Activated T-cell treated with anti-CD3 and anti-CD28 coated beads, Interleukin-2, amount 50 U/mL, for 72 hours (primary cell): ENCODE measurements at regions not wholly inside any gene's neighbourhood (a gene's known extent, or its start where the extent isn't known, plus 50 kb on each side); places are given as distances from the start of the nearest gene placed in this dataset.

Source experiments
- ATAC-seq, 2 donors: fragments of 150-1000 bp; cut with Tn5 transposase; replicated peaks in 1 of 2; 2 replicates each; pipeline ENCODE4 v1.10.0; 2021; ENCODE audit warnings: moderate library complexity in 2 of 2, mild to moderate bottlenecking in 1 of 2
- DNase-seq, 2 donors: peaks; one replicate each; pipeline ENCODE4 v3.0.0; 2021 to 2022; ENCODE audit warnings: mixed read lengths in 1 of 2
- H3K27ac Mint-ChIP-seq: one replicate; pipeline ENCODE4 v1.8.0; 2022; ENCODE audit warnings: mild to moderate bottlenecking, moderate library complexity, mixed read lengths
- H3K27me3 Mint-ChIP-seq: one replicate; pipeline ENCODE4 v1.8.0; 2022; ENCODE audit warnings: low read depth, mixed read lengths
- H3K36me3 Mint-ChIP-seq, 2 donors: one replicate each; pipeline ENCODE4 v1.8.0; 2022; ENCODE audit warnings: mixed read lengths in 2 of 2, mild to moderate bottlenecking in 1 of 2; ENCODE audit not compliant: insufficient read depth in 2 of 2
- H3K4me1 Mint-ChIP-seq: one replicate; pipeline ENCODE4 v1.8.0; 2022; ENCODE audit warnings: low read depth, mixed read lengths
- H3K4me3 Mint-ChIP-seq, 2 donors: one replicate each; pipeline ENCODE4 v1.8.0; 2022; ENCODE audit warnings: mild to moderate bottlenecking in 2 of 2, mixed read lengths in 2 of 2, moderate library complexity in 2 of 2
- H3K9me3 Mint-ChIP-seq, 2 donors: one replicate each; pipeline ENCODE4 v1.8.0; 2022; ENCODE audit warnings: mixed read lengths in 2 of 2

GRCh38 chr9:2919347-2919746 is 75.5 kb upstream of the PUM3 start:
- no peak for DNase-seq
- H3K27me3 Mint-ChIP-seq, result peaks cover 13% of the 10 kb centered on the region
- H3K9me3 Mint-ChIP-seq, result no peaks in the 10 kb centered on the region
- no peak overlapping the region for H3K4me3 Mint-ChIP-seq
- H3K36me3 Mint-ChIP-seq, result no peaks in the 10 kb centered on the region
- H3K4me1 Mint-ChIP-seq, result no peaks in the 10 kb centered on the region
- no peak overlapping the region for H3K27ac Mint-ChIP-seq
- ATAC-seq, result no peak

- Mint-ChIP-seq H3K4me1 (no peaks in the 10 kb centered on the region), H3K27me3 (peaks cover 11% of the 10 kb centered on the region), H3K27ac (no peak overlapping the region), H3K4me3 (no peak overlapping the region), H3K9me3 (peaks cover 0 to 4% of the 10 kb centered on the region in 2 donors), H3K36me3 (no peaks in the 10 kb centered on the region)
- DNase-seq (no peak), ATAC-seq (no peak)
Observed at GRCh38 chr9:2916382-2916985, 72.6 kb upstream of the PUM3 start.

DNA sequence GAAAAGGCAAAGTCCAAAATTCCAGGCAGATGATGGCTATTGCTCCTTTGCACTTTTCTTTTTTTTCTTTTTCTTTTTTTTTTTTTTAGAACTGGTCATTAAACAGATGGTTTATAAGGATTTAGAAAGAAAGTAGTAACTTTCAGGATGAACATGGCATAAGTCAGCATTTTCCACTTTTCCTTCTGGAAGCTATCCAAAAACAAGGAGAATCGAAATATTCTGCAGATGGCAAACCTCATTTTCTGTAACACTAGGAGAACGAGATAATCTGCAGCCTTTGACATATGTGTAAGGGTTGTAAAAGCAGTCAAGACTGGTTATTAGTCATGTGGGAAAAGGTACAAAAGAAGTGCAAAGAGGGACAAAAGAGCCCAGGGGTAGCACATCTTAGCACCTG is 69.1 kb upstream of the PUM3 start:
- Mint-ChIP-seq H3K36me3 (no peaks in the 10 kb centered on the region), H3K27ac (no peak overlapping the region), H3K4me1 (no peaks in the 10 kb centered on the region), H3K4me3 (no peak overlapping the region), H3K9me3 (peaks cover 0 to 4% of the 10 kb centered on the region in 2 donors), H3K27me3 (peaks cover 18% of the 10 kb centered on the region)
- ATAC-seq (no peak), DNase-seq (no peak)

DNA sequence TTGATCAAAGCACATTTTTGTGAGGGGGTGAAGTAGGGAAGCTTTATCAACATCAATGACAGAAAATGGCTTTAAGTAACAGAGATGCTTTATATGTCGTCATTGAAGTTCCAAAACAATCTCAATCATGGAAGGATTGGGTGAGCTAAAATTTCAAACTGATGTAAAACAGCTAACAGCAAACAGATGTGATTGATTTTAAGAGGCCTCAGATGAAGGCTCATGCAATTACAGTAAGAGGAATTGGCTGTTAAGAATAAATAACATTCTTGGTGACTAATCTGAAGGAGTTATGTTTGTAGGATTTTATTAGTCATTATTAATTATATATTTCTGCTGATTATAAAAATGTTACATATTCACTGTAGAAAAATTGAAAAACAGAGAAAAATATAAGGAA is 63.5 kb upstream of the PUM3 start:
- DNase-seq (no peak), ATAC-seq (no peak)
- H3K27ac Mint-ChIP-seq, result no peak overlapping the region
- no peaks in the 10 kb centered on the region for H3K9me3 Mint-ChIP-seq
- no peak overlapping the region for H3K4me3 Mint-ChIP-seq
- no peaks in the 10 kb centered on the region for H3K36me3 Mint-ChIP-seq
- peaks cover 31% of the 10 kb centered on the region for H3K27me3 Mint-ChIP-seq
- no peaks in the 10 kb centered on the region for H3K4me1 Mint-ChIP-seq

DNA sequence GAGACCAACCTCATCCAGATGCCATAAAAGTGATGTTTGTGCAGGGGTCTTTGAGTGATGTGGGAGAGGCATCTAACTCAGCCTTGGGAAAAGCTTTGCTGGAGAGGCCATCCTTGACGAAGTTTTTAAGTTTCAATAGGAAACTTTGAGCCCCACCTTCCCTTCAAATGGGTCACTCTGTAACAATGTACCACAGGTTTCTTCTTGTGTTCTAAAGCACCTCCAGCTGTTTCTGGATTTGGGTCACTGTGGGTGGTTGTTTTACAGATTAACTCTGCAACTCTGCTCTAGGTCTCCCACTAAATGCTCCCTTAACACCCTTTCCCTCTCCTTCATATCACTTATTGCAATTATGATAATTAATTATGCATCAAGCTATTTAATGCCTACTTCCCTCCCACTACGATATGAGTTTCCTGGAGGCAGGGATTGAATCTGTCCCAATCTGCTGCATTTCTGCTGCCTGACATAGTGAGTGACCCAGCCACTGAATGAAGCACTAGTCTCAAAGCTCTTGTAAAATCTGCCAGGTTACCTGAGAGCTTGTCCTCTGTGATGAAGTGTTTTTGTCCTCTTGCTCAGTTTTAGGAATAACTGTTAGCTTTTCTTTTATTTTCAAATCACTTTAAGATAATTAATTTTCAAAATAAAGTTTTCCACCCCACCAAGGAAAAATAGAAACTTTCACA is 60.5 kb upstream of the PUM3 start:
- ATAC-seq (no peak), DNase-seq (no peak)
- H3K27me3 Mint-ChIP-seq, result peaks cover 19% of the 10 kb centered on the region
- H3K4me3 Mint-ChIP-seq, result no peak overlapping the region
- no peaks in the 10 kb centered on the region for H3K36me3 Mint-ChIP-seq
- no peaks in the 10 kb centered on the region for H3K9me3 Mint-ChIP-seq
- no peaks in the 10 kb centered on the region for H3K4me1 Mint-ChIP-seq
- no peak overlapping the region for H3K27ac Mint-ChIP-seq
